Neural cell (in vitro differentiated cells): ENCODE measurements at regions not wholly inside any gene's neighbourhood (a gene's known extent, or its start where the extent isn't known, plus 50 kb on each side); places are given as distances from the start of the nearest gene placed in this dataset.

Source experiments
- CTCF ChIP-seq: fragments of 450-650 bp; IDR thresholded peaks from 2 replicates; pipeline ENCODE4 v1.5.1; 2014; ENCODE audit warnings: antibody characterized with exemption, mild to moderate bottlenecking, moderate library complexity; ENCODE audit not compliant: poor library complexity, severe bottlenecking
- EP300 ChIP-seq: fragments of 450-650 bp; conservative IDR thresholded peaks from 2 replicates; pipeline ENCODE4 v1.6.1; 2014; ENCODE audit warnings: antibody characterized with exemption, mild to moderate bottlenecking, moderate library complexity; ENCODE audit not compliant: poor library complexity, severe bottlenecking
- EZH2 ChIP-seq: fragments of 200-600, 300-800 bp; shearing (Covaris generic), sonication (generic); IDR thresholded peaks from 2 replicates; pipeline ENCODE4 v1.6.1; 2014; ENCODE audit warnings: antibody characterized with exemption, low read length, borderline replicate concordance, mild to moderate bottlenecking; ENCODE audit not compliant: insufficient read depth, poor library complexity, severe bottlenecking
- POLR2AphosphoS5 ChIP-seq: IDR thresholded peaks from 2 replicates; pipeline ENCODE4 v1.6.1; 2012
- RAD21 ChIP-seq: fragments of 450-650 bp; conservative IDR thresholded peaks from 2 replicates; pipeline ENCODE4 v1.6.1; 2014; ENCODE audit warnings: antibody characterized with exemption, mild to moderate bottlenecking, moderate library complexity
- REST ChIP-seq: IDR thresholded peaks from 2 replicates; pipeline ENCODE4 v1.6.1; 2012; ENCODE audit warnings: borderline replicate concordance
- SMC3 ChIP-seq: fragments of 450-650 bp; conservative IDR thresholded peaks from 2 replicates; pipeline ENCODE4 v1.6.1; 2014; ENCODE audit warnings: antibody characterized with exemption, mild to moderate bottlenecking, moderate library complexity; ENCODE audit not compliant: poor library complexity
- TAF1 ChIP-seq: IDR thresholded peaks from 2 replicates; pipeline ENCODE4 v1.6.1; 2012; ENCODE audit warnings: low read depth

- no peak for TF ChIP-seq TAF1
- no peak for TF ChIP-seq EP300
- no peak for TF ChIP-seq CTCF
- TF ChIP-seq POLR2AphosphoS5: no peak
- no peak for TF ChIP-seq SMC3
- TF ChIP-seq EZH2: no peak
- no peak for TF ChIP-seq RAD21
- no peak for TF ChIP-seq REST
Observed at GRCh38 chrX:25198253-25198652, 182.5 kb upstream of the ARX start.
